CD1c-positive myeloid dendritic cell (primary cell): ENCODE measurements at regions not wholly inside any gene's neighbourhood (a gene's known extent, or its start where the extent isn't known, plus 50 kb on each side); places are given as distances from the start of the nearest gene placed in this dataset.

Experiments used
- DNase-seq: peaks from one replicate; pipeline ENCODE4 v3.0.0-alpha.2; 2016; ENCODE audit errors: extremely low spot score

DNA sequence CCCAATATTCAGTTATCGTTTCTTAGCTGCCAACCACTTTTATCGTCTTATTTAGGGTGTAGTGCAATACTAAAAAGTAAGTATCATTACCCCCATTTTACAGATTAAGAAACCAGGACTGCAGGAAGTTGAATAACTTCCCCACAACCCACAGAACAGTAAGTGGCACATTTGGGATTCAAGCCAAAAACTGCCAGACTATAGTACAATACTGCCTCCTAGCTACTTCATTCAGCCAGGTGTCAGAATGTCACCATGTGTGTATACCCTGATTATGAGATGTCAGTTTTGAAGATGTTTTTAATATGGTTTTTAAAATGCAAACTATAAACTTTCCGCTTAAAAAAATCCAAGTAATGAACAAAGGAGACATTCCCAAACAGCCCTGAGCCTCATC is 74.2 kb upstream of the PROK2 start:
- peak; percentile 87 for DNase-seq

DNA sequence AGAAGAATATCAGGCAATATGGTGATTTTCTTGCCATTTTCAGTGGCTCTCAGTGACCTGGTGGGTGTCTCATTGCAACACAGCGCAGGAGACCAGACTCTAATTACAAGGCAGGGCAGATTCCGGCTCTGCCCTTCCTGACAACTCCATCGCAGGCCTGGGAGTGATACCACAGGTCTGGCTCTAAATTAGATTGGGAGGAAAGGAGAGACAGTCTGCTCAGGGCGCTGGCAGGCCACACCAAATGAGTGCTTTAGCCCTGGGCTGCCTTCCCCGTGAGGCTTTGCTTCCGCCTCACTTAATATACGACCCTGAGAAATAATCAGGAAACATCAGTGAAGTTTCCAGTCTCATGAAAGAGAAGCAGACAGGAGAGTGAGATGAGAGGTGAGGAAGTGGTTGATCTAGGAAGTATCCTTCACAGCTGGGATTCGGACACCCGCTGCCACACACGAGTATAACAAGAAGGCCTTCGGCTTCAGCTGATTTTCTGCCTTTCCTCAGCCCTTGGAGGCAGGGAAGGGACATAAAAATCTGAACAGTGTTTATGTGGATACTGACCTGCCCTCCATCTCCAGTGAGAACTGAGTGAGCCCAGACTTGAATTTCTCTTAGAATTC is 73.7 kb upstream of the PROK2 start:
- DNase-seq = no peak

DNA sequence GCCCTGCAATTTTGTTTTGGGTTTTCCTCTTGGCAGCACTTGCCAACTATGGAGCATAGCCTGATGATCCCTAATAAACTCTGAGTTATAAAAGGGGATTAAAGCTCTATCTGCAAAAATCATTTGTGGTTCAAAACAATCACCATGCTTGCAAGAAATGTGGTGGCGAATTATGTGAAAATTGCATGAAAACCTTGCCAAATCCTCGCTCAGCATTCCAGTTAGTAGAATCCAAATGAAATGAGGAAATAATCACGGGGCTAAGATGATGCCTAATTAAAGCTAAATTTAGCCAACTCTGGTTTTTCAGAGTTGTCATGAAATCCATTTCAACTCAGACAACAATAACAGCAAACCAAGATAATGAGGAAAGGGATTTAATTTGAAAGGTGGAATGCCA is 73.0 kb upstream of the PROK2 start:
- peak; percentile 43 for DNase-seq

DNA sequence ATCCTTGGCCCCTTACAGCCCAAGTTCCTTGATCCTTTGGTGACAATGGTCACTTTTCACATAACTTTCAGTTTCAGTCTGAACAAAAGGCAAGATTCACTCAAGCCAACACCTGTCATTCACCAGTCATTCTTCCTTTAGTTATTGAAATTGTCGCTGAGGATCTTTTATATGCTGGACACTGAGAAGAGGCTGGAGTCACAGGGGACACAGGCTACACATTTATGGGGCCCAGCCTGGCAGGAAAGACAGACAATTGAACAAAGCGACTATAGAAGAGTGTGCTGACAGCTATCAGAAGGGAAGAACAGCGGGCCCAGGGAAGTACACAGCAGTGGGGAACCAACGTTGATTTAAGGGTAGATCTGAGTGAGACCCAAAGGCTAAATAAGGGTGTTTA is 69.8 kb upstream of the PROK2 start:
- no peak for DNase-seq

GRCh38 chr3:71854096-71854495 is 69.1 kb upstream of the PROK2 start:
- no peak for DNase-seq

GRCh38 chr3:71851878-71852277 is 66.9 kb upstream of the PROK2 start:
- no peak for DNase-seq

DNA sequence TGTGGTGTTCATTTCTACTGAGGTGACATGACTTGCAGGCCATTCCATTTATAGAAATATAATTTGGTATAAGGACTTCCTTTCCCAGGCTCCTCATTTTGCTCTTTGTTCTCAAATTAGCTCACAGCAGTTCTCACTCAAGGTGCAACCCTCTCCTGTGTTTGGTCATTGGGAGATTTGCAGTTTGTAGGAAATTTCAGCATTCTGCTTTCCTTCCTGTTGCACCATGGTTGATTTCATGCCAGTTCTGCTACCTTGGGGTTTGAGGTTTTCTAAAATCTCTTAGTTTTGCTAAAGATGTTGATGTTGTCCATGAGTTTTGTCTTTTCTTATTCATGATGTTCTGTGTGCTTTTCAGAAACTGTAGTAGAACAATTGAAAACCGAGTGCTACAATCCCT is 65.7 kb upstream of the PROK2 start:
- DNase-seq = no peak

DNA sequence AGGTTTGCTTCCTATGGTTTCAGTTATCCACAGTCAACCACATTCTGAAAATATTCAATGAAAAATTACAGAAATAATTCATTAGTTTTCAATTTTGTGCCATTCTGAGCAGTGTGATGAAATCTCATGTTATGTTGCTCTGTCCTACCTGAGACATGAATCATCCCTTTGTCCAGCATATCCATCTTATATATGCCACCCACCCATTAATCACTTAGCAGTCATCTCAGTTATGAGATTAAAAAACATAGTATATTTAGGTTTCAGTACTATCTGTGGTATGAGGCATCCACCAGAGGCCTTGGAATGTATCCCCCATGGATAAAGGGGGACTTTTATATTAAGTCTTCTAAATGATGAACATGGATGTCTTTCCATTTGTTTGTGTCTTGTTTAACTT is 64.7 kb upstream of the PROK2 start:
- DNase-seq = no peak

- no peak for DNase-seq
Measured at GRCh38 chr3:71847794-71848193, 62.8 kb upstream of the PROK2 start.

GRCh38 chr3:71846185-71846584 is 61.2 kb upstream of the PROK2 start:
- DNase-seq = no peak

DNA sequence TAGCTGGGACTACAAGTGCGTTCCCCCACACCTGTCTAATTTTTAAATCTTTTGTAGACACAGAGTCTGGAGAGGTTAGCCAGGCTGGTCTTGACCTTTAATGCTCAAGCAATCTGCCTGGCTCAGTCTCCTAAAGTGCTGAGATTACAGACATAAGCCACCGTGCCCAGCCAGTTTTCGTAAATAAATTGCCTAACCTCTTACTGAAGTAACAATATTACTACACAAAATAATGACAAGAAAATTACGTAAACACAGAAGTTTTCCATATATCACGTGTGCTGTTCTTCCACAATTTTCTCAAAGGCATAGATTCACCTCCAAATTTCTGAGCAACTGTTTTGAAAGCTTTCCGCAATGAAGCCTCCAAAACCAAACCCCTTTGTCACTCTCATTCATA is 58.1 kb upstream of the PROK2 start:
- DNase-seq = peak; percentile 36

- no peak for DNase-seq
Measured at GRCh38 chr3:71838406-71838805, 53.5 kb upstream of the PROK2 start.
